Spleen (tissue), 7 donors: ENCODE measurements at regions not wholly inside any gene's neighbourhood (a gene's known extent, or its start where the extent isn't known, plus 50 kb on each side); places are given as distances from the start of the nearest gene placed in this dataset.
"Not testable (repeated sequence)": the region's sequence is repeated elsewhere in the genome, so short reads cannot be mapped to it uniquely, and the experiment has no call there.

Experiments used
- POLR2AphosphoS5 ChIP-seq, 3 donors: sonication (generic); formaldehyde crosslinking; IDR thresholded peaks; one replicate each; pipeline ENCODE4 v1.5.1; 2017; ENCODE audit warnings: antibody characterized with exemption in 3 of 3
- TF ChIP-seq, protein P1 (sequence below), 11 experiments: fragments of 200-600 bp in 7 of 11; fragments of 450-650 bp in 4 of 11; sonication (generic) in 4 of 11; IDR thresholded peaks in 8 of 11; conservative IDR thresholded peaks in 3 of 11; 1 replicate in 7 of 11; 2 replicates in 4 of 11; pipeline versions ENCODE4 v1.4.0 to v1.8.0; 2016 to 2021; ENCODE audit warnings: antibody characterized with exemption in 11 of 11, inconsistent platforms in 4 of 11, mild to moderate bottlenecking in 1 of 11
- donor health status: DM: no; HTN: no; CAD: no; lungs with moderate emphysema.
- donor health status: DM: no; HTN: no; CAD: no.
- donor health status: DM: no; HTN: no; CAD: no.

DNA sequence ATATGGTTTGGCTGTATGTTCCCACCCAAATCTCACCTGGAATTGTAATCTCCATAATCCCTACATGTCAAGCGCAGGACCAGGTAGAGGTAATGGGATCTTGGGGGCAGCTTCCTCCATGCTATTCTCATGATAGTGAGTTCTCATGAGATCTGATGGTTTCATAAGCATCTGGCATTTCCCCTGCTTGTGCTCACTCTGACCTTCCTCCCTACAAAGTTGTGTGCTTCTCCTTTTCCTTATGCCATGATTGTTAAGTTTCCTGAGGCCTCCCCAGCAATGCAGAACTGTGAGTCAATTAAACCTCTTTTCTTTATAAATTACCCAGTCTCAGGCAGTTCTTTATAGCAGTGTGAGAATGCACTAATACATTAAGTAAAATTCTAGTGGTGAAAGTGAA lies 138.3 kb upstream of the THUMPD2 start:
- not testable (repeated sequence) for TF ChIP-seq POLR2AphosphoS5 (IDR thresholded peaks at IDR 0.05)
- TF ChIP-seq, protein P1, sequence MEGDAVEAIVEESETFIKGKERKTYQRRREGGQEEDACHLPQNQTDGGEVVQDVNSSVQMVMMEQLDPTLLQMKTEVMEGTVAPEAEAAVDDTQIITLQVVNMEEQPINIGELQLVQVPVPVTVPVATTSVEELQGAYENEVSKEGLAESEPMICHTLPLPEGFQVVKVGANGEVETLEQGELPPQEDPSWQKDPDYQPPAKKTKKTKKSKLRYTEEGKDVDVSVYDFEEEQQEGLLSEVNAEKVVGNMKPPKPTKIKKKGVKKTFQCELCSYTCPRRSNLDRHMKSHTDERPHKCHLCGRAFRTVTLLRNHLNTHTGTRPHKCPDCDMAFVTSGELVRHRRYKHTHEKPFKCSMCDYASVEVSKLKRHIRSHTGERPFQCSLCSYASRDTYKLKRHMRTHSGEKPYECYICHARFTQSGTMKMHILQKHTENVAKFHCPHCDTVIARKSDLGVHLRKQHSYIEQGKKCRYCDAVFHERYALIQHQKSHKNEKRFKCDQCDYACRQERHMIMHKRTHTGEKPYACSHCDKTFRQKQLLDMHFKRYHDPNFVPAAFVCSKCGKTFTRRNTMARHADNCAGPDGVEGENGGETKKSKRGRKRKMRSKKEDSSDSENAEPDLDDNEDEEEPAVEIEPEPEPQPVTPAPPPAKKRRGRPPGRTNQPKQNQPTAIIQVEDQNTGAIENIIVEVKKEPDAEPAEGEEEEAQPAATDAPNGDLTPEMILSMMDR (IDR thresholded peaks at IDR 0.05 in 8 of 11, conservative IDR thresholded peaks at IDR 0.05 in 3 of 11) = not testable (repeated sequence)
